Thyroid gland (tissue), 4 donors: ENCODE measurements at regions not wholly inside any gene's neighbourhood (a gene's known extent, or its start where the extent isn't known, plus 50 kb on each side); places are given as distances from the start of the nearest gene placed in this dataset.

ENCODE experiments used
- CTCF ChIP-seq, 6 experiments: fragments of 200-600 bp in 3 of 6; fragments of 450-650 bp in 3 of 6; sonication (generic) in 3 of 6; IDR thresholded peaks; one replicate each; pipeline ENCODE4 v1.5.1; 2016 to 2019; ENCODE audit warnings: antibody characterized with exemption in 6 of 6, mild to moderate bottlenecking in 2 of 6, inconsistent platforms in 1 of 6, moderate library complexity in 1 of 6
- POLR2A ChIP-seq, 2 donors: fragments of 450-650 bp; IDR thresholded peaks; one replicate each; pipeline ENCODE4 v1.6.1; 2017; ENCODE audit warnings: antibody characterized with exemption in 2 of 2, mild to moderate bottlenecking in 2 of 2, moderate library complexity in 1 of 2

DNA sequence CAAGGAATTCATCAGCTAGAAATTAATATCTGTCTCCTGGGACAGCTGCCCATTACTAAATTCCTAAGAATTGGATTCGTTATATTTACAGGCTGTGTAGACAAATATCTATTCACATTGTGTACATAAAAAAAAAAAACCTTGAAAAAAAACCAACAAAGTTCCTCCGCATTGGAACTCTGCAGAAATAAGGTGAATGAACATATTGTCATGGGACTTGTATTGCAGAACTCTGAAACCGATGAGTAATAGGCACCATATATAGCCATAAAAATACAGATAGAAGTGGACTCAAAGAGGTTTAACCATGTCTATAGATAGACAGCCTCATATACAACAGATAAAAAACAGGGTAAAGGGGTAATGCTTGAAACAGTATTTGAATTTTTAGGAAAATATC, 909.9 kb upstream of the CHAC2 start:
- TF ChIP-seq POLR2A (IDR thresholded peaks at IDR 0.05) (no peak), CTCF (IDR thresholded peaks at IDR 0.05) (no peak)
